SK-N-SH (cell line): ENCODE measurements at regions not wholly inside any gene's neighbourhood (a gene's known extent, or its start where the extent isn't known, plus 50 kb on each side); places are given as distances from the start of the nearest gene placed in this dataset.

ENCODE experiments used
- CTCF ChIA-PET: fragments of 300-600, 350-600 bp; formaldehyde crosslinking; extraction: SDS; loops from one replicate; lab custom pipeline; 2021; lab: Yijun Ruan, JAX
- POLR2A ChIA-PET: fragments of 350-600 bp; sonication (Branson Sonifier 250); formaldehyde crosslinking; extraction: SDS; loops from one replicate; lab custom pipeline; 2020; ENCODE audit warnings: antibody characterized with exemption, inconsistent platforms; lab: Yijun Ruan, JAX
- DNase-seq: peaks from one replicate; pipeline ENCODE4 v3.0.0; 2012
- H2AFZ ChIP-seq: fragments of 200-600 bp; sonication (generic); 2 replicates; pipeline ENCODE4 v1.8.1; 2016; ENCODE audit warnings: antibody characterized with exemption, mild to moderate bottlenecking, low read depth
- H3F3A ChIP-seq: fragments of 200-600 bp; sonication (generic); replicated peaks from 2 replicates; pipeline ENCODE3; 2016; ENCODE audit warnings: antibody characterized with exemption, mild to moderate bottlenecking; ENCODE audit not compliant: insufficient read depth
- H3K27ac ChIP-seq, 2 experiments: fragments of 200-500 bp in 1 of 2; fragments of 200-600 bp in 1 of 2; sonication (Bioruptor generic) in 1 of 2; sonication (generic), shearing (Covaris generic) in 1 of 2; 2 replicates each; pipeline versions ENCODE4 v1.5.1 to v1.6.1; 2014 to 2016; ENCODE audit warnings: low read depth in 2 of 2, inconsistent platforms in 1 of 2, low read length in 1 of 2, mild to moderate bottlenecking in 1 of 2, mixed read lengths in 1 of 2
- H3K27me3 ChIP-seq: fragments of 200-600 bp; sonication (generic), shearing (Covaris generic); 2 replicates; pipeline ENCODE4 v1.6.1; 2016; ENCODE audit warnings: mixed run types; ENCODE audit not compliant: insufficient read depth
- H3K36me3 ChIP-seq, 2 experiments: fragments of 200-500 bp in 1 of 2; fragments of 200-600 bp in 1 of 2; sonication (Bioruptor generic) in 1 of 2; sonication (generic) in 1 of 2; replicated peaks in 1 of 2; 2 replicates each; pipeline versions ENCODE3 to v1.5.1; 2014 to 2016; ENCODE audit warnings: low read length in 1 of 2, mild to moderate bottlenecking in 1 of 2; ENCODE audit not compliant: insufficient read depth in 2 of 2, control insufficient read depth in 1 of 2
- H3K4me1 ChIP-seq, 2 experiments: fragments of 200-500 bp in 1 of 2; fragments of 200-600 bp in 1 of 2; sonication (Bioruptor generic) in 1 of 2; sonication (generic), shearing (Covaris generic) in 1 of 2; 2 replicates each; pipeline versions ENCODE4 v1.5.1 to v1.6.1; 2014 to 2016; ENCODE audit warnings: low read depth in 1 of 2, low read length in 1 of 2, mixed run types in 1 of 2; ENCODE audit not compliant: insufficient read depth in 2 of 2, control insufficient read depth in 1 of 2
- H3K4me2 ChIP-seq: fragments of 200-600 bp; sonication (generic), shearing (Covaris generic); 2 replicates; pipeline ENCODE4 v1.6.1; 2017; ENCODE audit warnings: mixed run types
- H3K4me3 ChIP-seq, 2 experiments: fragments of 200-500 bp in 1 of 2; fragments of 200-600 bp in 1 of 2; sonication (Bioruptor generic) in 1 of 2; sonication (generic), shearing (Covaris generic) in 1 of 2; 2 replicates each; pipeline versions ENCODE4 v1.5.1 to v1.8.1; 2014 to 2016; ENCODE audit warnings: low read depth in 2 of 2, inconsistent platforms in 1 of 2, low read length in 1 of 2, mild to moderate bottlenecking in 1 of 2, mixed read lengths in 1 of 2, moderate library complexity in 1 of 2
- H3K79me2 ChIP-seq: fragments of 200-600 bp; sonication (generic); 2 replicates; pipeline ENCODE4 v1.8.1; 2017; ENCODE audit warnings: mild to moderate bottlenecking; ENCODE audit not compliant: insufficient read depth
- H3K9ac ChIP-seq: fragments of 200-600 bp; sonication (generic); 2 replicates; pipeline ENCODE4 v1.6.1; 2017; ENCODE audit warnings: mixed run types
- H3K9me2 ChIP-seq: fragments of 200-600 bp; sonication (generic); 2 replicates; pipeline ENCODE4 v1.6.1; 2017; ENCODE audit warnings: mixed run types
- H3K9me3 ChIP-seq: fragments of 200-600 bp; sonication (generic); 2 replicates; pipeline ENCODE4 v1.6.1; 2017; ENCODE audit warnings: mixed run types, mild to moderate bottlenecking, moderate library complexity
- H4K20me1 ChIP-seq: fragments of 200-600 bp; sonication (generic); 2 replicates; pipeline ENCODE4 v1.6.1; 2017; ENCODE audit warnings: mild to moderate bottlenecking, mixed run types; ENCODE audit not compliant: insufficient read depth
- CHD2 ChIP-seq: fragments of 150-350 bp; IDR thresholded peaks from 2 replicates; pipeline ENCODE4 v1.6.1; 2018; ENCODE audit warnings: low read length; ENCODE audit not compliant: partially characterized antibody
- EZH2phosphoT487 ChIP-seq: fragments of 200-600 bp; sonication (generic); IDR thresholded peaks from 2 replicates; pipeline ENCODE4 v1.6.1; 2017; ENCODE audit warnings: low read depth, mixed run types, mild to moderate bottlenecking, antibody characterized with exemption, moderate library complexity, borderline replicate concordance
- FOSL2 ChIP-seq: IDR thresholded peaks from 2 replicates; pipeline ENCODE4 v1.4.0; 2012; ENCODE audit warnings: low read depth, mild to moderate bottlenecking, moderate library complexity, borderline replicate concordance
- FOXM1 ChIP-seq: IDR thresholded peaks from 2 replicates; pipeline ENCODE4 v1.4.0; 2012; ENCODE audit warnings: low read depth, mild to moderate bottlenecking
- GABPA ChIP-seq: IDR thresholded peaks from 2 replicates; pipeline ENCODE4 v1.4.0; 2012; ENCODE audit warnings: low read depth, mild to moderate bottlenecking
- GATA2 ChIP-seq: sonication (generic); formaldehyde crosslinking; IDR thresholded peaks from 2 replicates; pipeline ENCODE4 v1.5.0; 2020; ENCODE audit warnings: mild to moderate bottlenecking, missing genetic modification reagents
- JUND ChIP-seq: IDR thresholded peaks from 2 replicates; pipeline ENCODE4 v1.4.0; 2012
- MAX ChIP-seq: IDR thresholded peaks from 2 replicates; pipeline ENCODE4 v1.4.0; 2012; ENCODE audit warnings: low read depth
- MEF2A ChIP-seq: IDR thresholded peaks from 2 replicates; pipeline ENCODE4 v1.4.0; 2012; ENCODE audit warnings: low read depth, borderline replicate concordance
- PBX3 ChIP-seq: IDR thresholded peaks from 2 replicates; pipeline ENCODE4; 2012
- SIN3A ChIP-seq: IDR thresholded peaks from 2 replicates; pipeline ENCODE4 v1.6.1; 2012; ENCODE audit warnings: low read depth, mild to moderate bottlenecking, low read length, moderate library complexity, borderline replicate concordance
- TAF1 ChIP-seq: IDR thresholded peaks from 2 replicates; pipeline ENCODE4 v1.6.1; 2012; ENCODE audit warnings: low read depth, mild to moderate bottlenecking, low read length, moderate library complexity, borderline replicate concordance
- TCF12 ChIP-seq: IDR thresholded peaks from 2 replicates; pipeline ENCODE4 v1.4.0; 2012
- TEAD4 ChIP-seq: IDR thresholded peaks from 2 replicates; pipeline ENCODE4 v1.4.0; 2012; ENCODE audit warnings: mild to moderate bottlenecking, borderline replicate concordance; ENCODE audit not compliant: insufficient read depth
- USF1 ChIP-seq: IDR thresholded peaks from 2 replicates; pipeline ENCODE4 v1.4.0; 2012; ENCODE audit warnings: low read depth, borderline replicate concordance
- ZBTB33 ChIP-seq: IDR thresholded peaks from 2 replicates; pipeline ENCODE4 v1.4.0; 2012; ENCODE audit warnings: low read depth, borderline replicate concordance
- WGBS: methylation state at CpG from one replicate; pipeline ENCODE4 v1.1.6; 2017; ENCODE audit warnings: low lambda C conversion rate; 5-methylcytosine and 5-hydroxymethylcytosine counted together

- Histone ChIP-seq H3K4me2 (peak overlapping the region; percentile 81), H2AFZ (peak overlapping the region; percentile 76), H3K4me1 (peaks cover 0 to 41% of the 10 kb centered on the region in 2 experiments; a peak in 2 of 4 replicates), H3K27ac (peak overlapping the region; percentile 16 to 87; a peak in 3 of 4 replicates), H3F3A (peaks cover 13% of the 10 kb centered on the region), H3K4me3 (peak overlapping the region in 1 of 2 experiments; percentile 52; a peak in 3 of 4 replicates), H3K9ac (peak overlapping the region; percentile 61), H3K27me3 (no peaks in the 10 kb centered on the region), H3K9me3 (no peaks in the 10 kb centered on the region), H3K79me2 (peaks cover 26% of the 10 kb centered on the region), H4K20me1 (no peaks in the 10 kb centered on the region), H3K9me2 (no peaks in the 10 kb centered on the region), H3K36me3 (no peaks in the 10 kb centered on the region)
- no peak for DNase-seq
- 53% methylated on average over 2 of the region's 2 CpGs for WGBS
- POLR2A ChIA-PET = no interaction called here
- TF ChIP-seq GABPA (peak; percentile 35; the same call in 1 of the 2 replicates), EZH2phosphoT487 (no peak), GATA2 (CRISPR knock-in tag) (no peak), SIN3A (no peak), FOSL2 (peak; percentile 82; the same call in 1 of the 2 replicates), ZBTB33 (no peak), MAX (peak; percentile 62; the same call in 1 of the 2 replicates), JUND (peak; percentile 50; the same call in 1 of the 2 replicates), FOXM1 (no peak), USF1 (no peak), TEAD4 (no peak), TAF1 (no peak), TCF12 (peak; percentile 56; the same call in 1 of the 2 replicates), CHD2 (no peak), PBX3 (peak; percentile 57; the same call in 1 of the 2 replicates), MEF2A (no peak)
- CTCF ChIA-PET = interaction anchor here (1.2 kb wide), 1 partner anchor 9 kb away, joined by 3 read pairs; no protein-coding TSS in a partner anchor
Observed at GRCh38 chr1:59020151-59020997, 236.5 kb upstream of the JUN start.
